Esophagus muscularis mucosa (tissue), 4 donors: ENCODE measurements at regions not wholly inside any gene's neighbourhood (a gene's known extent, or its start where the extent isn't known, plus 50 kb on each side); places are given as distances from the start of the nearest gene placed in this dataset.
"Not testable (repeated sequence)": the region's sequence is repeated elsewhere in the genome, so short reads cannot be mapped to it uniquely, and the experiment has no call there.

Source experiments
- DNase-seq: peaks from one replicate; pipeline ENCODE4 v3.0.0-alpha.2; 2017; ENCODE audit errors: extremely low spot score
- H3K27ac ChIP-seq, 4 donors: fragments of 200-600 bp; sonication (generic); replicated peaks in 1 of 4; 1 replicate in 3 of 4; 2 replicates in 1 of 4; pipeline ENCODE4 v1.5.1; 2016 to 2019; ENCODE audit warnings: mild to moderate bottlenecking in 1 of 4
- H3K27me3 ChIP-seq, 4 donors: fragments of 200-600 bp; sonication (generic); one replicate each; pipeline versions ENCODE4 v1.5.1 to v1.6.0; 2016 to 2019
- H3K36me3 ChIP-seq, 4 donors: fragments of 200-600 bp; sonication (generic); one replicate each; pipeline ENCODE4 v1.5.1; 2016 to 2019
- H3K4me1 ChIP-seq, 4 donors: fragments of 200-600 bp; sonication (generic); one replicate each; pipeline ENCODE4 v1.5.1; 2016 to 2019
- H3K4me3 ChIP-seq, 4 donors: fragments of 200-600 bp; sonication (generic); 1 replicate in 2 of 4; 2 replicates in 2 of 4; pipeline ENCODE4 v1.5.1; 2016 to 2019; ENCODE audit warnings: mild to moderate bottlenecking in 4 of 4, moderate library complexity in 1 of 4
- H3K9me3 ChIP-seq, 4 donors: fragments of 200-600 bp; sonication (generic); 1 replicate in 3 of 4; 2 replicates in 1 of 4; pipeline ENCODE4 v1.5.1; 2016 to 2019
- CTCF ChIP-seq, 3 experiments: fragments of 200-600 bp in 2 of 3; fragments of 450-650 bp in 1 of 3; sonication (generic) in 2 of 3; IDR thresholded peaks; one replicate each; pipeline ENCODE4 v1.5.1; 2017 to 2019; ENCODE audit warnings: antibody characterized with exemption in 3 of 3, mild to moderate bottlenecking in 2 of 3, moderate library complexity in 1 of 3
- EP300 ChIP-seq: sonication (generic); formaldehyde crosslinking; IDR thresholded peaks from one replicate; pipeline ENCODE4 v1.6.1; 2017; ENCODE audit warnings: antibody characterized with exemption
- POLR2A ChIP-seq: fragments of 450-650 bp; IDR thresholded peaks from one replicate; pipeline ENCODE4 v1.6.1; 2017; ENCODE audit warnings: antibody characterized with exemption, moderate library complexity, mild to moderate bottlenecking, low read depth
- POLR2AphosphoS5 ChIP-seq, 2 donors: sonication (generic); formaldehyde crosslinking; IDR thresholded peaks; one replicate each; pipeline ENCODE4 v1.6.1; 2017; ENCODE audit warnings: antibody characterized with exemption in 2 of 2
- WGBS: methylation state at CpG from one replicate; pipeline ENCODE4 v1.1.5; 2018; 5-methylcytosine and 5-hydroxymethylcytosine counted together
- intact Hi-C: fragments of 100-400 bp; cut with DNase I; formaldehyde crosslinking; loops from one replicate; pipeline ENCODE4 v1.15.1; 2023

- Histone ChIP-seq H3K4me3 (no peak overlapping the region), H3K9me3 (no peaks in the 10 kb centered on the region), H3K27me3 (no peaks in the 10 kb centered on the region), H3K4me1 (no peaks in the 10 kb centered on the region), H3K27ac (no peak overlapping the region), H3K36me3 (no peaks in the 10 kb centered on the region)
- intact Hi-C loops: no loop called here
- no peak for TF ChIP-seq EP300
- DNase-seq: no peak
- WGBS: 43% methylated on average over 1 of the region's 1 CpG
These were observed 220.6 kb downstream of the PPP4R3C start for GRCh38 chrX:27242581-27242980.

GRCh38 chrX:27241981-27242380 lies 221.2 kb downstream of the PPP4R3C start:
- no peak overlapping the region for H3K27ac ChIP-seq
- no peak for DNase-seq
- H3K27me3 ChIP-seq: no peaks in the 10 kb centered on the region
- H3K36me3 ChIP-seq: no peaks in the 10 kb centered on the region
- intact Hi-C loops: no loop called here
- no peaks in the 10 kb centered on the region for H3K9me3 ChIP-seq
- no peak for TF ChIP-seq POLR2A
- no peak for TF ChIP-seq CTCF (IDR thresholded peaks at IDR 0.05)
- no peak for TF ChIP-seq POLR2AphosphoS5 (IDR thresholded peaks at IDR 0.05)
- TF ChIP-seq EP300: no peak
- H3K4me1 ChIP-seq: no peaks in the 10 kb centered on the region
- H3K4me3 ChIP-seq: no peak overlapping the region

- H3K27me3 ChIP-seq, H3K4me3 ChIP-seq, intact Hi-C loops, H3K9me3 ChIP-seq, H3K36me3 ChIP-seq, H3K4me1 ChIP-seq, H3K27ac ChIP-seq, DNase-seq: not testable (repeated sequence)
- WGBS: 96% methylated on average over 4 of the region's 4 CpGs
These were observed 223.1 kb downstream of the PPP4R3C start for GRCh38 chrX:27240042-27240441.

- H3K36me3 ChIP-seq: no peaks in the 10 kb centered on the region
- no peak overlapping the region for H3K4me3 ChIP-seq
- no peaks in the 10 kb centered on the region for H3K9me3 ChIP-seq
- intact Hi-C loops: no loop called here
- H3K4me1 ChIP-seq: no peaks in the 10 kb centered on the region
- DNase-seq: no peak
- TF ChIP-seq CTCF (IDR thresholded peaks at IDR 0.05) (no peak), EP300 (no peak), POLR2A (no peak), POLR2AphosphoS5 (IDR thresholded peaks at IDR 0.05) (no peak)
- no peak overlapping the region for H3K27ac ChIP-seq
- H3K27me3 ChIP-seq: no peaks in the 10 kb centered on the region
These were observed 226.5 kb downstream of the PPP4R3C start for GRCh38 chrX:27236681-27237080.

GRCh38 chrX:27229721-27230120 lies 233.4 kb downstream of the PPP4R3C start:
- Histone ChIP-seq H3K9me3 (no peaks in the 10 kb centered on the region), H3K4me1 (no peaks in the 10 kb centered on the region), H3K27me3 (no peaks in the 10 kb centered on the region), H3K4me3 (no peak overlapping the region), H3K36me3 (no peaks in the 10 kb centered on the region), H3K27ac (no peak overlapping the region)
- DNase-seq: no peak
- no peak for TF ChIP-seq EP300
- no peak for TF ChIP-seq POLR2AphosphoS5 (IDR thresholded peaks at IDR 0.05)
- TF ChIP-seq POLR2A: no peak
- TF ChIP-seq CTCF (IDR thresholded peaks at IDR 0.05): no peak
- intact Hi-C loops: no loop called here
- 67% methylated on average over 2 of the region's 2 CpGs for WGBS

- 90% methylated on average over 8 of the region's 8 CpGs for WGBS
- no peaks in the 10 kb centered on the region for H3K4me1 ChIP-seq
- H3K4me3 ChIP-seq: no peak overlapping the region
- TF ChIP-seq EP300 (no peak), POLR2A (no peak), POLR2AphosphoS5 (IDR thresholded peaks at IDR 0.05) (no peak), CTCF (IDR thresholded peaks at IDR 0.05) (no peak)
- DNase-seq: no peak
- H3K27ac ChIP-seq: no peak overlapping the region
- intact Hi-C loops: no loop called here
- no peaks in the 10 kb centered on the region for H3K9me3 ChIP-seq
- no peaks in the 10 kb centered on the region for H3K36me3 ChIP-seq
- no peaks in the 10 kb centered on the region for H3K27me3 ChIP-seq
These were observed 240.5 kb downstream of the PPP4R3C start for GRCh38 chrX:27222661-27223060.
